ENCODE measurements at regions not wholly inside any gene's neighbourhood (a gene's known extent, or its start where the extent isn't known, plus 50 kb on each side); places are given as distances from the start of the nearest gene placed in this dataset.

GRCh38 chr10:3946234-3947229 lies 161.5 kb upstream of the KLF6 start:
- Histone ChIP-seq H3K4me3 (ENCODE audit: low read depth, low read length) (no peak overlapping the region), H3K36me3 (ENCODE audit: control insufficient read depth, insufficient read depth, low read length) (no peaks in the 10 kb centered on the region), H3K27me3 (ENCODE audit: control insufficient read depth, insufficient read depth, low read length) (no peaks in the 10 kb centered on the region)
- TF ChIP-seq CTCF (IDR thresholded peaks at IDR 0.05; ENCODE audit: insufficient read depth, low read depth, low read length), result no peak
- DNase-seq (ENCODE audit: low read depth), result no peak
- ChIA-PET CTCF (interaction anchor here (0.6 to 1.8 kb wide), 3 partner anchors 9 to 368 kb away, joined by 3 to 4 read pairs (median 3); no protein-coding TSS in a partner anchor), POLR2A (no interaction called here)

GRCh38 chr10:3945026-3945425 lies 160.0 kb upstream of the KLF6 start:
- H3K36me3 ChIP-seq (ENCODE audit: control insufficient read depth, insufficient read depth, low read length), result no peaks in the 10 kb centered on the region
- H3K4me3 ChIP-seq (ENCODE audit: low read depth, low read length), result no peak overlapping the region
- TF ChIP-seq CTCF (IDR thresholded peaks at IDR 0.05; ENCODE audit: insufficient read depth, low read depth, low read length), result no peak
- DNase-seq (ENCODE audit: low read depth), result no peak
- ChIA-PET CTCF (interaction anchor here (1.8 kb wide), 1 partner anchor 16 kb away, joined by 4 read pairs; no protein-coding TSS in a partner anchor), POLR2A (no interaction called here)
- no peaks in the 10 kb centered on the region for H3K27me3 ChIP-seq (ENCODE audit: control insufficient read depth, insufficient read depth, low read length)

- ChIA-PET CTCF (no interaction called here), POLR2A (no interaction called here)
- Histone ChIP-seq H3K4me3 (ENCODE audit: low read depth, low read length) (no peak overlapping the region), H3K36me3 (ENCODE audit: control insufficient read depth, insufficient read depth, low read length) (no peaks in the 10 kb centered on the region), H3K27me3 (ENCODE audit: control insufficient read depth, insufficient read depth, low read length) (no peaks in the 10 kb centered on the region)
- DNase-seq (ENCODE audit: low read depth), result no peak
- no peak for TF ChIP-seq CTCF (IDR thresholded peaks at IDR 0.05; ENCODE audit: insufficient read depth, low read depth, low read length)
These were observed 159.6 kb upstream of the KLF6 start for GRCh38 chr10:3944591-3944990.

GRCh38 chr10:3943695-3944257 lies 158.8 kb upstream of the KLF6 start:
- Histone ChIP-seq H3K4me3 (ENCODE audit: low read depth, low read length) (no peak overlapping the region), H3K27me3 (ENCODE audit: control insufficient read depth, insufficient read depth, low read length) (no peaks in the 10 kb centered on the region), H3K36me3 (ENCODE audit: control insufficient read depth, insufficient read depth, low read length) (no peaks in the 10 kb centered on the region)
- ChIA-PET POLR2A (no interaction called here), CTCF (no interaction called here)
- TF ChIP-seq CTCF (IDR thresholded peaks at IDR 0.05; ENCODE audit: insufficient read depth, low read depth, low read length), result no peak
- DNase-seq (ENCODE audit: low read depth), result no peak

- Histone ChIP-seq H3K36me3 (ENCODE audit: control insufficient read depth, insufficient read depth, low read length) (no peaks in the 10 kb centered on the region), H3K27me3 (ENCODE audit: control insufficient read depth, insufficient read depth, low read length) (no peaks in the 10 kb centered on the region), H3K4me3 (ENCODE audit: low read depth, low read length) (no peak overlapping the region)
- ChIA-PET CTCF (interaction anchor here (0.9 kb wide), 1 partner anchor 11 kb away, joined by 3 read pairs; no protein-coding TSS in a partner anchor), POLR2A (no interaction called here)
- DNase-seq (ENCODE audit: low read depth), result no peak
- TF ChIP-seq CTCF (IDR thresholded peaks at IDR 0.05; ENCODE audit: insufficient read depth, low read depth, low read length), result no peak
These were observed 158.0 kb upstream of the KLF6 start for GRCh38 chr10:3942937-3943489.
